HEK293 (cell line): ENCODE measurements at regions not wholly inside any gene's neighbourhood (a gene's known extent, or its start where the extent isn't known, plus 50 kb on each side); places are given as distances from the start of the nearest gene placed in this dataset.

Source experiments
- CTCF ChIA-PET: fragments of 350-600 bp; formaldehyde crosslinking; extraction: SDS; loops from one replicate; lab custom pipeline; 2021; ENCODE audit warnings: antibody characterized with exemption; lab: Yijun Ruan, JAX
- POLR2A ChIA-PET: fragments of 300-600 bp; formaldehyde crosslinking; extraction: SDS; loops from one replicate; lab custom pipeline; 2020; ENCODE audit warnings: antibody characterized with exemption, inconsistent platforms; lab: Yijun Ruan, JAX
- H3K27ac ChIP-seq: fragments of 200-500 bp; sonication (Bioruptor generic); 2 replicates; pipeline ENCODE4 v1.5.1; 2014; ENCODE audit warnings: low read depth, low read length, control low read depth, inconsistent platforms; ENCODE audit errors: extremely low read depth
- H3K36me3 ChIP-seq, 2 experiments: fragments of 200-500 bp in 1 of 2; sonication (Bioruptor generic) in 1 of 2; 1 replicate in 1 of 2; 2 replicates in 1 of 2; pipeline ENCODE4 v1.5.1; 2014 to 2017; ENCODE audit warnings: inconsistent platforms in 2 of 2, low read length in 2 of 2; ENCODE audit not compliant: control insufficient read depth in 2 of 2, insufficient read depth in 1 of 2
- H3K4me1 ChIP-seq: fragments of 200-500 bp; sonication (Bioruptor generic); 2 replicates; pipeline ENCODE4 v1.5.1; 2014; ENCODE audit warnings: mild to moderate bottlenecking, low read length, inconsistent platforms; ENCODE audit not compliant: control insufficient read depth, insufficient read depth
- H3K4me3 ChIP-seq: 2 replicates; pipeline ENCODE4 v1.5.1; 2011; ENCODE audit warnings: low read depth, mild to moderate bottlenecking, control low read depth, low read length, moderate library complexity
- H3K9me3 ChIP-seq: fragments of 200-500 bp; sonication (Bioruptor generic); 2 replicates; pipeline ENCODE4 v1.5.1; 2014; ENCODE audit warnings: low read depth, low read length, inconsistent platforms; ENCODE audit not compliant: control insufficient read depth, insufficient read depth
- BCL11B ChIP-seq: fragments of 450-650 bp; formaldehyde crosslinking; IDR thresholded peaks from 2 replicates; pipeline ENCODE4 v1.5.1; 2016; ENCODE audit warnings: low read depth, missing biosample characterization, missing genetic modification characterization
- HOXC10 ChIP-seq: sonication (generic); formaldehyde crosslinking; IDR thresholded peaks from 2 replicates; pipeline ENCODE4 v1.8.1; 2023; ENCODE audit warnings: mild to moderate bottlenecking, missing genetic modification reagents
- SCRT2 ChIP-seq: fragments of 450-650 bp; formaldehyde crosslinking; IDR thresholded peaks from 2 replicates; pipeline ENCODE4 v1.5.1; 2016; ENCODE audit warnings: missing biosample characterization, missing genetic modification characterization
- SP2 ChIP-seq: fragments of 450-650 bp; formaldehyde crosslinking; IDR thresholded peaks from 2 replicates; pipeline ENCODE4 v1.5.1; 2016; ENCODE audit warnings: missing biosample characterization, missing genetic modification characterization
- TRIM28 ChIP-seq: IDR thresholded peaks from 2 replicates; pipeline ENCODE4 v1.6.1; 2011; ENCODE audit warnings: low read length, control low read depth, borderline replicate concordance
- YY2 ChIP-seq: fragments of 450-650 bp; formaldehyde crosslinking; IDR thresholded peaks from 2 replicates; pipeline ENCODE4 v1.5.1; 2016; ENCODE audit warnings: missing biosample characterization, missing genetic modification characterization
- ZBTB7A ChIP-seq: fragments of 450-650 bp; formaldehyde crosslinking; IDR thresholded peaks from 2 replicates; pipeline ENCODE4 v1.5.1; 2016; ENCODE audit warnings: low read depth, missing biosample characterization, missing genetic modification characterization
- ZFHX2 ChIP-seq: fragments of 450-650 bp; formaldehyde crosslinking; conservative IDR thresholded peaks from 2 replicates; pipeline ENCODE4 v1.5.1; 2016; ENCODE audit warnings: missing biosample characterization, missing genetic modification characterization
- ZNF146 ChIP-seq: fragments of 450-650 bp; formaldehyde crosslinking; IDR thresholded peaks from 2 replicates; pipeline ENCODE4 v1.5.1; 2016; ENCODE audit warnings: missing biosample characterization, missing genetic modification characterization
- ZNF335 ChIP-seq: fragments of 450-650 bp; formaldehyde crosslinking; conservative IDR thresholded peaks from 2 replicates; pipeline ENCODE4 v1.5.1; 2016; ENCODE audit warnings: missing biosample characterization, missing genetic modification characterization
- ZNF341 ChIP-seq: fragments of 450-650 bp; formaldehyde crosslinking; IDR thresholded peaks from 2 replicates; pipeline ENCODE4; 2016; ENCODE audit warnings: low read depth, missing biosample characterization, missing genetic modification characterization
- ZNF555 ChIP-seq: fragments of 450-650 bp; formaldehyde crosslinking; conservative IDR thresholded peaks from 2 replicates; pipeline ENCODE4 v1.5.1; 2017; ENCODE audit warnings: missing biosample characterization, mild to moderate bottlenecking, missing genetic modification characterization, inconsistent platforms
- ZNF677 ChIP-seq: fragments of 450-650 bp; IDR thresholded peaks from 2 replicates; pipeline ENCODE4 v1.5.0; 2018; ENCODE audit warnings: missing biosample characterization, mild to moderate bottlenecking, missing genetic modification characterization, moderate library complexity
- ZNF830 ChIP-seq: fragments of 450-650 bp; IDR thresholded peaks from 2 replicates; pipeline ENCODE4 v1.5.0; 2018; ENCODE audit warnings: missing biosample characterization, missing genetic modification characterization, low read depth, mild to moderate bottlenecking, moderate library complexity
- TF ChIP-seq, protein P1 (sequence below): fragments of 450-650 bp; formaldehyde crosslinking; conservative IDR thresholded peaks from 2 replicates; pipeline ENCODE4 v1.5.1; 2016; ENCODE audit warnings: low read depth, missing biosample characterization, missing genetic modification characterization
- TF ChIP-seq, protein P2 (sequence below): fragments of 450-650 bp; formaldehyde crosslinking; IDR thresholded peaks from 2 replicates; pipeline ENCODE4 v1.5.1; 2016; ENCODE audit warnings: missing biosample characterization, missing genetic modification characterization
- TF ChIP-seq, protein P3 (sequence below): fragments of 450-650 bp; formaldehyde crosslinking; IDR thresholded peaks from 2 replicates; pipeline ENCODE4 v1.5.1; 2016; ENCODE audit warnings: missing biosample characterization, missing genetic modification characterization
- TF ChIP-seq, protein P4 (sequence below): fragments of 450-650 bp; formaldehyde crosslinking; optimal IDR thresholded peaks from 2 replicates; pipeline ENCODE3; 2016; ENCODE audit warnings: missing biosample characterization, mild to moderate bottlenecking, missing genetic modification characterization
- TF ChIP-seq, protein P5 (sequence below): fragments of 450-650 bp; formaldehyde crosslinking; IDR thresholded peaks from 2 replicates; pipeline ENCODE4 v1.5.1; 2016; ENCODE audit warnings: missing biosample characterization, missing genetic modification characterization, borderline replicate concordance

DNA sequence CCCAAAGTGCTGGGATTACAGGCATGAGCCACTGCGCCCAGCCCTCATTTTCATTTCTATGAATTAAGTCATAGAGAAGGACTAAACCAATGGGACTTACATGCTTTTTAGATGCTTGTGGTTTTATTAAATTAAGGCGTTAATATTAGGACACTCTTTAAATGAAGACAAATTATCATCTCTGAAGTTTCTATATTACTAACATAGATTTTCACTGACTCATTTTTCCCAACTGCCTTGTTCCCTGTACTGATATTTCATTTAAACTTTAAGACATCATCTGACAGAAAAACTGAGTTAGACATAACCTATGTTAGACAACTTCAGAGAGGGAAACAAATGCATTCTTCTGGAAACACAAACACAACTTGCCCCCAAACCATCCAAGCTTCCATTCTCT, 99.8 kb downstream of the BTG1 start (continued):
- TF ChIP-seq, protein P1, sequence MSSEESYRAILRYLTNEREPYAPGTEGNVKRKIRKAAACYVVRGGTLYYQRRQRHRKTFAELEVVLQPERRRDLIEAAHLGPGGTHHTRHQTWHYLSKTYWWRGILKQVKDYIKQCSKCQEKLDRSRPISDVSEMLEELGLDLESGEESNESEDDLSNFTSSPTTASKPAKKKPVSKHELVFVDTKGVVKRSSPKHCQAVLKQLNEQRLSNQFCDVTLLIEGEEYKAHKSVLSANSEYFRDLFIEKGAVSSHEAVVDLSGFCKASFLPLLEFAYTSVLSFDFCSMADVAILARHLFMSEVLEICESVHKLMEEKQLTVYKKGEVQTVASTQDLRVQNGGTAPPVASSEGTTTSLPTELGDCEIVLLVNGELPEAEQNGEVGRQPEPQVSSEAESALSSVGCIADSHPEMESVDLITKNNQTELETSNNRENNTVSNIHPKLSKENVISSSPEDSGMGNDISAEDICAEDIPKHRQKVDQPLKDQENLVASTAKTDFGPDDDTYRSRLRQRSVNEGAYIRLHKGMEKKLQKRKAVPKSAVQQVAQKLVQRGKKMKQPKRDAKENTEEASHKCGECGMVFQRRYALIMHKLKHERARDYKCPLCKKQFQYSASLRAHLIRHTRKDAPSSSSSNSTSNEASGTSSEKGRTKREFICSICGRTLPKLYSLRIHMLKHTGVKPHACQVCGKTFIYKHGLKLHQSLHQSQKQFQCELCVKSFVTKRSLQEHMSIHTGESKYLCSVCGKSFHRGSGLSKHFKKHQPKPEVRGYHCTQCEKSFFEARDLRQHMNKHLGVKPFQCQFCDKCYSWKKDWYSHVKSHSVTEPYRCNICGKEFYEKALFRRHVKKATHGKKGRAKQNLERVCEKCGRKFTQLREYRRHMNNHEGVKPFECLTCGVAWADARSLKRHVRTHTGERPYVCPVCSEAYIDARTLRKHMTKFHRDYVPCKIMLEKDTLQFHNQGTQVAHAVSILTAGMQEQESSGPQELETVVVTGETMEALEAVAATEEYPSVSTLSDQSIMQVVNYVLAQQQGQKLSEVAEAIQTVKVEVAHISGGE: no peak
- no peak for TF ChIP-seq TRIM28
- TF ChIP-seq ZNF335: no peak
- TF ChIP-seq, protein P2, sequence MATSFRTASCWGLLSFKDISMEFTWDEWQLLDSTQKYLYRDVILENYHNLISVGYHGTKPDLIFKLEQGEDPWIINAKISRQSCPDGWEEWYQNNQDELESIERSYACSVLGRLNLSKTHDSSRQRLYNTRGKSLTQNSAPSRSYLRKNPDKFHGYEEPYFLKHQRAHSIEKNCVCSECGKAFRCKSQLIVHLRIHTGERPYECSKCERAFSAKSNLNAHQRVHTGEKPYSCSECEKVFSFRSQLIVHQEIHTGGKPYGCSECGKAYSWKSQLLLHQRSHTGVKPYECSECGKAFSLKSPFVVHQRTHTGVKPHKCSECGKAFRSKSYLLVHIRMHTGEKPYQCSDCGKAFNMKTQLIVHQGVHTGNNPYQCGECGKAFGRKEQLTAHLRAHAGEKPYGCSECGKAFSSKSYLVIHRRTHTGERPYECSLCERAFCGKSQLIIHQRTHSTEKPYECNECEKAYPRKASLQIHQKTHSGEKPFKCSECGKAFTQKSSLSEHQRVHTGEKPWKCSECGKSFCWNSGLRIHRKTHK: no peak

DNA sequence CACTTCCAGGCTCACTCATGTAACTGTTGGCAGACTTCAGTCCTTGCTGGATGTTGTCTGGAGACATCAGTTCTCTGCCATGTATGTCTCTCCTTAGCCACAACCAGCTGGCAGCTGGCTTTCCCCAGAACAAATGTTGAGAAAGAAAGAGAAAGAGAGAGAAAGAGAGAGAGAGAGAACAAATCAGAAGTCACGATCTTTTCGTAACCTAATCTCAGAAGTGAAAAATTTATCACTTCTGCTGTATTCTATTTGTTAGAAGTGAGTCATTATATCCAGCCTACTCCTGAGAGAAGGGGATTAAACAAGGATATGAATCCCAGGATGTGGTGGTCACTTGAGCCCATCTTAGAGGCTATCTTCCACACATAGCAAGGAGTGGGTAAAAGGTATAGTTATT, 101.2 kb downstream of the BTG1 start:
- Histone ChIP-seq H3K36me3 (no peaks in the 10 kb centered on the region), H3K9me3 (no peaks in the 10 kb centered on the region), H3K27ac (no peak overlapping the region), H3K4me1 (no peaks in the 10 kb centered on the region), H3K4me3 (no peak overlapping the region)
- ChIA-PET POLR2A (no interaction called here), CTCF (no interaction called here)
- TF ChIP-seq ZNF555 (tag by site-specific recombination) (no peak), ZNF677 (tag by site-specific recombination) (no peak), YY2 (tag by site-specific recombination) (no peak), SCRT2 (tag by site-specific recombination) (no peak), ZNF146 (tag by site-specific recombination) (no peak), HOXC10 (no peak), BCL11B (tag by site-specific recombination) (no peak)
- TF ChIP-seq, protein P3, sequence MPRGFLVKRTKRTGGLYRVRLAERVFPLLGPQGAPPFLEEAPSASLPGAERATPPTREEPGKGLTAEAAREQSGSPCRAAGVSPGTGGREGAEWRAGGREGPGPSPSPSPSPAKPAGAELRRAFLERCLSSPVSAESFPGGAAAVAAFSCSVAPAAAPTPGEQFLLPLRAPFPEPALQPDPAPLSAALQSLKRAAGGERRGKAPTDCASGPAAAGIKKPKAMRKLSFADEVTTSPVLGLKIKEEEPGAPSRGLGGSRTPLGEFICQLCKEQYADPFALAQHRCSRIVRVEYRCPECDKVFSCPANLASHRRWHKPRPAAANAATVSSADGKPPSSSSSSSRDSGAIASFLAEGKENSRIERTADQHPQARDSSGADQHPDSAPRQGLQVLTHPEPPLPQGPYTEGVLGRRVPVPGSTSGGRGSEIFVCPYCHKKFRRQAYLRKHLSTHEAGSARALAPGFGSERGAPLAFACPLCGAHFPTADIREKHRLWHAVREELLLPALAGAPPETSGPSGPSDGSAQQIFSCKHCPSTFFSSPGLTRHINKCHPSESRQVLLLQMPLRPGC (tag by site-specific recombination): no peak
- TF ChIP-seq, protein P4, sequence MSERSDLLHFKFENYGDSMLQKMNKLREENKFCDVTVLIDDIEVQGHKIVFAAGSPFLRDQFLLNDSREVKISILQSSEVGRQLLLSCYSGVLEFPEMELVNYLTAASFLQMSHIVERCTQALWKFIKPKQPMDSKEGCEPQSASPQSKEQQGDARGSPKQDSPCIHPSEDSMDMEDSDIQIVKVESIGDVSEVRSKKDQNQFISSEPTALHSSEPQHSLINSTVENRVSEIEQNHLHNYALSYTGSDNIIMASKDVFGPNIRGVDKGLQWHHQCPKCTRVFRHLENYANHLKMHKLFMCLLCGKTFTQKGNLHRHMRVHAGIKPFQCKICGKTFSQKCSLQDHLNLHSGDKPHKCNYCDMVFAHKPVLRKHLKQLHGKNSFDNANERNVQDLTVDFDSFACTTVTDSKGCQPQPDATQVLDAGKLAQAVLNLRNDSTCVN (tag by site-specific recombination): no peak

DNA sequence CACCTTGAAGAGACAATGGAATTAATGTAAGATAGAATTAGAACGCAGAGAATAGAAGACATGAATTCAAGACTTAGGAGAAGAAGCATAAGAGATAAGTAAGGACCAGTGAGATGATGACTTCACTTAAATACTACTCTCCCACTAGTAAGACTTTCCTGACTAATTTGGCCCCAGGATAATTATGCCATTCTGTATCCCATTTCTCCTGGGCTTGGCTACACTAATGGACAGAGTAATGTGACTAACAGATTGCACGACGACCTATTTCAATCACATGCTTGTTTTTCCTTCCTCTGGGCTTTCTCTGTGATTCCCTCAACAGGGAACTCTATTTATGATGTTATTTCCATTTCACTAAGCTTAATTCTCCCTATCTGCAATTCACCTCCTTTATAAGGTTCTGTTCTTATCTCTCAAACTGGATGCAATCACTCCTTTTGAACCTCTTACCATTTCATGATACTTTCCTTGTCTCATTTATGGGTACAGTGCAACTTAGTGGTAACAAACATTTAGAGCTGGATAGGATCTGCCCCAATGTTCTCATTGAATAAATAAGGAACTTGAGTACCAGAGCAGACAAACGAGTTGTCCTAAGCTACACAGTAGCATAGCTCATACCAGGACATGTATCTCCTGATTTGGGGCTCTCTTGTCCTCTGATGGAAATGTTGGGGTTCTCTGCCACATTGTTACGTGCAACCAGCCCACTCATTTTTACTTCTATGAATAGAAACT, 102.7 kb downstream of the BTG1 start:
- H3K4me3 ChIP-seq: no peak overlapping the region
- ChIA-PET POLR2A (no interaction called here), CTCF (no interaction called here)
- H3K27ac ChIP-seq: no peak overlapping the region
- H3K4me1 ChIP-seq: no peaks in the 10 kb centered on the region
- H3K9me3 ChIP-seq: no peaks in the 10 kb centered on the region
- H3K36me3 ChIP-seq: no peaks in the 10 kb centered on the region
- no peak for TF ChIP-seq ZBTB7A (tag by site-specific recombination)
- TF ChIP-seq SP2 (tag by site-specific recombination): no peak
- TF ChIP-seq ZFHX2 (tag by site-specific recombination): no peak
- no peak for TF ChIP-seq ZNF341 (tag by site-specific recombination)
- no peak for TF ChIP-seq SCRT2 (tag by site-specific recombination)
- no peak for TF ChIP-seq ZNF830 (tag by site-specific recombination)
- TF ChIP-seq, protein P5, sequence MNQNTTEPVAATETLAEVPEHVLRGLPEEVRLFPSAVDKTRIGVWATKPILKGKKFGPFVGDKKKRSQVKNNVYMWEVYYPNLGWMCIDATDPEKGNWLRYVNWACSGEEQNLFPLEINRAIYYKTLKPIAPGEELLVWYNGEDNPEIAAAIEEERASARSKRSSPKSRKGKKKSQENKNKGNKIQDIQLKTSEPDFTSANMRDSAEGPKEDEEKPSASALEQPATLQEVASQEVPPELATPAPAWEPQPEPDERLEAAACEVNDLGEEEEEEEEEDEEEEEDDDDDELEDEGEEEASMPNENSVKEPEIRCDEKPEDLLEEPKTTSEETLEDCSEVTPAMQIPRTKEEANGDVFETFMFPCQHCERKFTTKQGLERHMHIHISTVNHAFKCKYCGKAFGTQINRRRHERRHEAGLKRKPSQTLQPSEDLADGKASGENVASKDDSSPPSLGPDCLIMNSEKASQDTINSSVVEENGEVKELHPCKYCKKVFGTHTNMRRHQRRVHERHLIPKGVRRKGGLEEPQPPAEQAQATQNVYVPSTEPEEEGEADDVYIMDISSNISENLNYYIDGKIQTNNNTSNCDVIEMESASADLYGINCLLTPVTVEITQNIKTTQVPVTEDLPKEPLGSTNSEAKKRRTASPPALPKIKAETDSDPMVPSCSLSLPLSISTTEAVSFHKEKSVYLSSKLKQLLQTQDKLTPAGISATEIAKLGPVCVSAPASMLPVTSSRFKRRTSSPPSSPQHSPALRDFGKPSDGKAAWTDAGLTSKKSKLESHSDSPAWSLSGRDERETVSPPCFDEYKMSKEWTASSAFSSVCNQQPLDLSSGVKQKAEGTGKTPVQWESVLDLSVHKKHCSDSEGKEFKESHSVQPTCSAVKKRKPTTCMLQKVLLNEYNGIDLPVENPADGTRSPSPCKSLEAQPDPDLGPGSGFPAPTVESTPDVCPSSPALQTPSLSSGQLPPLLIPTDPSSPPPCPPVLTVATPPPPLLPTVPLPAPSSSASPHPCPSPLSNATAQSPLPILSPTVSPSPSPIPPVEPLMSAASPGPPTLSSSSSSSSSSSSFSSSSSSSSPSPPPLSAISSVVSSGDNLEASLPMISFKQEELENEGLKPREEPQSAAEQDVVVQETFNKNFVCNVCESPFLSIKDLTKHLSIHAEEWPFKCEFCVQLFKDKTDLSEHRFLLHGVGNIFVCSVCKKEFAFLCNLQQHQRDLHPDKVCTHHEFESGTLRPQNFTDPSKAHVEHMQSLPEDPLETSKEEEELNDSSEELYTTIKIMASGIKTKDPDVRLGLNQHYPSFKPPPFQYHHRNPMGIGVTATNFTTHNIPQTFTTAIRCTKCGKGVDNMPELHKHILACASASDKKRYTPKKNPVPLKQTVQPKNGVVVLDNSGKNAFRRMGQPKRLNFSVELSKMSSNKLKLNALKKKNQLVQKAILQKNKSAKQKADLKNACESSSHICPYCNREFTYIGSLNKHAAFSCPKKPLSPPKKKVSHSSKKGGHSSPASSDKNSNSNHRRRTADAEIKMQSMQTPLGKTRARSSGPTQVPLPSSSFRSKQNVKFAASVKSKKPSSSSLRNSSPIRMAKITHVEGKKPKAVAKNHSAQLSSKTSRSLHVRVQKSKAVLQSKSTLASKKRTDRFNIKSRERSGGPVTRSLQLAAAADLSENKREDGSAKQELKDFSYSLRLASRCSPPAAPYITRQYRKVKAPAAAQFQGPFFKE: no peak
